Colonic mucosa (tissue), 4 donors: ENCODE measurements at regions not wholly inside any gene's neighbourhood (a gene's known extent, or its start where the extent isn't known, plus 50 kb on each side); places are given as distances from the start of the nearest gene placed in this dataset.

Experiments used
- DNase-seq: peaks from one replicate; pipeline ENCODE4 v3.0.0-alpha.2; 2020
- H3K27ac ChIP-seq: fragments of 200-600 bp; one replicate; pipeline ENCODE4 v1.8.0; 2021
- H3K27me3 ChIP-seq: fragments of 200-600 bp; one replicate; pipeline ENCODE4 v1.8.0; 2021
- H3K36me3 ChIP-seq: fragments of 200-600 bp; one replicate; pipeline ENCODE4 v1.8.0; 2021
- H3K4me1 ChIP-seq: fragments of 200-600 bp; one replicate; pipeline ENCODE4 v1.8.0; 2021; ENCODE audit warnings: mild to moderate bottlenecking
- H3K4me3 ChIP-seq: fragments of 200-600 bp; one replicate; pipeline ENCODE4 v1.8.0; 2021
- H3K9ac ChIP-seq, 2 donors: one replicate each; pipeline ENCODE4 v1.7.0; 2013; ENCODE audit warnings: control low read depth in 2 of 2, low read depth in 2 of 2, low read length in 2 of 2
- H3K9me3 ChIP-seq: fragments of 200-600 bp; one replicate; pipeline ENCODE4 v1.8.0; 2021
- intact Hi-C: fragments of 100-400 bp; cut with DNase I; formaldehyde crosslinking; loops from one replicate; pipeline ENCODE4 v1.14.1; 2022
- TF ChIP-seq, protein P1 (sequence below): fragments of 200-600 bp; IDR thresholded peaks from one replicate; pipeline ENCODE4 v1.8.0; 2022; ENCODE audit warnings: antibody characterized with exemption, mild to moderate bottlenecking
- donor health status: healthy.
- donor health status: DM: no; HTN: no; CAD: no.
- donor health status: DM: no; HTN: no; CAD: no.

DNA sequence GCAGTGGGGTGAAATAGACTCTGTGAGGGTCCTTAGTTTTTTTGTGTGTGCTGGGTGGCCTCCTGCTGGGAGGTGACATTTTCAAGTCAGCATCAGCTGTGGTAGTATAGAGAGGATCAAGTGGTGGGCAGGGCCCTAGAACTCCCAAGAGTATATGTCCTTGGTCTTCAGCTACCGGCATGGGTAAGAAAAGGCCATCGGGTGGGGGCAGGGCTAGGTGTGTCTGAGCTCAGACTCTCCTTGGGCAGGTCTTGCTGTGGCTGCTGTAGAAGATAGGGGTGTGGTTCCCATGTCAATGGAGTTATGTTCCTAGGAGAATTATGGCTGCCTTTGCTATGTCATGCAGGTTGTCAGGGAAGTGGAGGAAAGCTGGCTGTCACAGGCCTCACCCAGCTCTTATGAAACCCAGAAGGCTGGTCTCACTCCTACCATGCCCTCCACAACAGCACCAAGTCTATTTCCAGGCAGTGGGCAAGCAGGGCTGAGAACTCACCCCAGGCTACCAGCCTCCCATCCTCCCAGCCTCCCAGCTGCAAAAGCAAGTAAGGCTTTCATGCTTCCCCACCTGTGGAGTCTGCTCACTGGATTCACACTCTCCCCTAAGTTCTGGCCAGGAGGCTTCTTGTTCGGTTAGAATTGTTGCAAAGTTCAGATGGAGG, 130.6 kb upstream of the SOX1 start:
- no peaks in the 10 kb centered on the region for H3K27me3 ChIP-seq
- H3K4me3 ChIP-seq = no peak overlapping the region
- H3K36me3 ChIP-seq = no peaks in the 10 kb centered on the region
- H3K27ac ChIP-seq = no peak overlapping the region
- H3K4me1 ChIP-seq = no peaks in the 10 kb centered on the region
- H3K9ac ChIP-seq = no peak overlapping the region
- no peak for DNase-seq
- intact Hi-C loops = no loop called here
- no peaks in the 10 kb centered on the region for H3K9me3 ChIP-seq
- TF ChIP-seq, protein P1, sequence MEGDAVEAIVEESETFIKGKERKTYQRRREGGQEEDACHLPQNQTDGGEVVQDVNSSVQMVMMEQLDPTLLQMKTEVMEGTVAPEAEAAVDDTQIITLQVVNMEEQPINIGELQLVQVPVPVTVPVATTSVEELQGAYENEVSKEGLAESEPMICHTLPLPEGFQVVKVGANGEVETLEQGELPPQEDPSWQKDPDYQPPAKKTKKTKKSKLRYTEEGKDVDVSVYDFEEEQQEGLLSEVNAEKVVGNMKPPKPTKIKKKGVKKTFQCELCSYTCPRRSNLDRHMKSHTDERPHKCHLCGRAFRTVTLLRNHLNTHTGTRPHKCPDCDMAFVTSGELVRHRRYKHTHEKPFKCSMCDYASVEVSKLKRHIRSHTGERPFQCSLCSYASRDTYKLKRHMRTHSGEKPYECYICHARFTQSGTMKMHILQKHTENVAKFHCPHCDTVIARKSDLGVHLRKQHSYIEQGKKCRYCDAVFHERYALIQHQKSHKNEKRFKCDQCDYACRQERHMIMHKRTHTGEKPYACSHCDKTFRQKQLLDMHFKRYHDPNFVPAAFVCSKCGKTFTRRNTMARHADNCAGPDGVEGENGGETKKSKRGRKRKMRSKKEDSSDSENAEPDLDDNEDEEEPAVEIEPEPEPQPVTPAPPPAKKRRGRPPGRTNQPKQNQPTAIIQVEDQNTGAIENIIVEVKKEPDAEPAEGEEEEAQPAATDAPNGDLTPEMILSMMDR = no peak

DNA sequence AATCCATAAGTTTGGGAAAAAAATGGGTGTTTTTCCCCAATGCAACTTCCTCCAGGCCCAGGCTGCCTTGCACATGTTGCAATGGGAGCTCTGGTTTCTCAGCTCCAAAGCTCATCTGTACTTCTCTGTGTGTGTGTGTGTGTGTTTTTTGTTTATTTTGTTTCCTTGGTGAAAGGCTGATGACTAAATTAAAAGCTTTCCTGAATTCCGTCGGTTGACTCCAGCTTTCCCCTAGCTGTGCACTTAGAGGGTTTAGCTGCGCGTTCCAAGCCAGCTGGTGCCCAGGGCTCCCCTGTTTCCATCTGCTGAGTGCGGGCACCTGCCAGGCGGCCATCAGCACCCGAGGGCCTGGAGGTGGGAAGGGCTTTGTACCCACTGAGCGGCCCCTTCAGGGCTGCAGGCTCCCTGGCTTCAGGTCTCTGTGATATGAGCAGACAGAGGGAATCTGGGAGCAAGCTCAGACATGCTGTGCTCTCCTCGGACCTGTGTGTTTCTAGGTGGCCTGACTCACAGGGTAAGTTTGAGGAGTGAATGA, 129.1 kb upstream of the SOX1 start:
- TF ChIP-seq, protein P1 = no peak
- intact Hi-C loops = no loop called here
- no peaks in the 10 kb centered on the region for H3K36me3 ChIP-seq
- no peaks in the 10 kb centered on the region for H3K27me3 ChIP-seq
- H3K4me1 ChIP-seq = no peaks in the 10 kb centered on the region
- H3K9ac ChIP-seq = no peak overlapping the region
- no peak overlapping the region for H3K27ac ChIP-seq
- no peak for DNase-seq
- H3K4me3 ChIP-seq = no peak overlapping the region
- H3K9me3 ChIP-seq = no peaks in the 10 kb centered on the region

DNA sequence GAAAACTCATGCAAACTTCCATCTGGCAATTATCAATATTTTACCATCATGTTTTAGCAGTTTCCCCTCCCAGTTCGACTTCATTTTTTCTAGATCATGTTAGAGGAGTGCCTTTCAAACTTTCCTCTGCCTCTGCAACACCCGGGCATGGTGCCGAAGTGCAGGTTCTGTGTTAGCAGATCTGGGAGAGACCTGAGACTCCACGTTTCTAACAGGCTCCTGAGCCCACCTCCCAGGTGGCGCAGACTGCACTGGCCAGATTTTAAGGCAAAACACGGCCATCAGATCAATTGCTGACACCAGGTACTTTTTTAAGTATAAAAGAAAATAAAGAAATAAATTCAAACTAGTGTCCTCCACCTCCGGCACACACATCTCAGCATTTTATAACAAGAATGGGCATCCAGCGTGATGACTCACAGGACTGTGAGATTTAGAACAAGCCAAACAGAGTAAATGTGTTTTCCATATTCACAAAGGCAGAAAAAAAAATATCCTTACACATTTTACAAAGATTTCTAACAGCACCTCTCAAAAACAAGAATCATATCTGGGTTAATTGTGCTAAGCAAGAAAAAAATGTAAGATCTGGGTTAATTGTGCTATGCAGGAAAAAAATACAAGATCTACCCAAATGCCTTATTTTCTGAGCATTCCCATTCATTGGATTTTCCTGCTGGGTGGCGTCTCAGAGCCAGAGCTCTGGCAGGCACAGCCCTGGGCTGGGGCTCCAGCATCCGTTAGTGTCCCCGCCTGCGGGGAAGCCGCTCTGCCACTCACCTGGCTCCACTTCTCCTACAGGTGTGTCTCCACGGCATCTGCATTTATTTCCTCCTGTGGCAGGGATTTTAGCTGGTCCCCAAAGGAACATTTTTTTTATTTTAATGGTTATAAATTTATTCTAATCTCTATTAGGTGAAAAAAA, 127.9 kb upstream of the SOX1 start:
- no peak overlapping the region for H3K27ac ChIP-seq
- no peaks in the 10 kb centered on the region for H3K9me3 ChIP-seq
- H3K36me3 ChIP-seq = no peaks in the 10 kb centered on the region
- no peak overlapping the region for H3K4me3 ChIP-seq
- no peak for DNase-seq
- H3K27me3 ChIP-seq = no peaks in the 10 kb centered on the region
- intact Hi-C loops = no loop called here
- H3K9ac ChIP-seq = no peak overlapping the region
- TF ChIP-seq, protein P1 = no peak
- no peaks in the 10 kb centered on the region for H3K4me1 ChIP-seq

DNA sequence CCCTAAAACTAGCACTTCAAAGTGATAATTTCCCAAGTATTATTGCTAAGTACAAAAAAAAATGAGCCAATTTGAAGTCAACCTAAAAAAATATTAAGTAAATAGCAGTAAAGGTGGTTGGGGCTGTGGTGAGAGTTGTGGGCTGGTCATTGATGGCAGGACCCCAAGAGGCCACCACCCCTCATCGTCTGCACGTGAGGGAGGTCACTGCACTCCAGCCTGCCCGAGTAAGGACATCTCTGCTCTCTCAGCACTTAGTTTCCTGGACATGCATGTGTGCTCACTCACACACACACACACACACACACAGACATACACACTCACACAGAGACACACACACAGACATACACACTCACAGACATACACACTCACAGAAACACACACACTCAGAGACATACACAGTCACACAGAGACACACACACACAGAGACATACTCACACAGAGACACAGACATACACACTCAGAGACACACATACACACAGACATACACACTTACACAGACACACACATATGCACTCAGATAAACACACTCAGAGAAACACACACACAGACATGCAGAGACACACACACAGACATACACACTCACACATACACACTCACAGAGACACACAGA, 127.2 kb upstream of the SOX1 start:
- Histone ChIP-seq H3K9ac (no peak overlapping the region), H3K4me3 (no peak overlapping the region), H3K9me3 (no peaks in the 10 kb centered on the region), H3K27me3 (no peaks in the 10 kb centered on the region), H3K4me1 (no peaks in the 10 kb centered on the region), H3K27ac (no peak overlapping the region), H3K36me3 (no peaks in the 10 kb centered on the region)
- intact Hi-C loops = no loop called here
- DNase-seq = no peak
- TF ChIP-seq, protein P1 = no peak

DNA sequence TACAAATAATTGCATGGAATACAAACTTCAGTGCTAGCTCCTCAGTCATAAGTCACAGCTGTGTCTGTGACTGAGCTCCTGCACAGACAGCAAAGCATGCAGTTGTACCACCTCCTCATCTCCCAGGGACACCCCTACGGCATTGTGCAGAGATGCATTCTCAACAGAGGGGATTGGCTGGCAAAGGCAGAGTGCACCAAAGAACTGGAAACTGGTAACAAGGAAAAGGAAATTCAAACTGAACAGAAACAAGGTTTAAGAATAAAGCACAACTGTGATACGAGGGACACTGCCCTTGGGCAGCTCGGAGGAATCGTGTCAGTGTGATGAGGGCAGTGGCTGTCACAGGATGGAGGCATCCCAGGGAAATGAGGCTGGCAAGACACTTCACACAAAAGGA, 126.1 kb upstream of the SOX1 start:
- DNase-seq = no peak

More for the DNA sequence above, 126.1 kb upstream of the SOX1 start:
- H3K27me3 ChIP-seq = no peaks in the 10 kb centered on the region
- no peak overlapping the region for H3K4me3 ChIP-seq
- H3K36me3 ChIP-seq = no peaks in the 10 kb centered on the region
- H3K9ac ChIP-seq = no peak overlapping the region
- TF ChIP-seq, protein P1 = no peak
- intact Hi-C loops = no loop called here
- H3K9me3 ChIP-seq = no peaks in the 10 kb centered on the region
- no peaks in the 10 kb centered on the region for H3K4me1 ChIP-seq
- no peak overlapping the region for H3K27ac ChIP-seq
